GM10266 (cell line): ENCODE measurements at regions not wholly inside any gene's neighbourhood (a gene's known extent, or its start where the extent isn't known, plus 50 kb on each side); places are given as distances from the start of the nearest gene placed in this dataset.

Source experiments
- DNase-seq: peaks from one replicate; pipeline ENCODE4 v3.0.0; 2012; ENCODE audit errors: extremely low spot score
- CTCF ChIP-seq: IDR thresholded peaks from 2 replicates; pipeline ENCODE4 v1.5.1; 2012; ENCODE audit warnings: mild to moderate bottlenecking, low read depth; ENCODE audit not compliant: control insufficient read depth, insufficient read depth; ENCODE audit errors: missing control alignments

GRCh38 chr2:47315475-47315874 lies 53.6 kb upstream of the EPCAM start:
- TF ChIP-seq CTCF = no peak
- no peak for DNase-seq

GRCh38 chr2:47313728-47314127 lies 55.4 kb upstream of the EPCAM start:
- no peak for DNase-seq
- no peak for TF ChIP-seq CTCF

GRCh38 chr2:47313141-47313691 lies 55.9 kb upstream of the EPCAM start:
- peak; percentile 36 for TF ChIP-seq CTCF

GRCh38 chr2:47312491-47312850 lies 56.6 kb upstream of the EPCAM start:
- no peak for DNase-seq
- TF ChIP-seq CTCF = no peak

More at GRCh38 chr2:47313141-47313691, 55.9 kb upstream of the EPCAM start:
- DNase-seq = no peak

GRCh38 chr2:47311764-47312490 lies 57.2 kb upstream of the EPCAM start:
- TF ChIP-seq CTCF = no peak
- DNase-seq = no peak

GRCh38 chr2:47310801-47311560 lies 58.1 kb upstream of the EPCAM start:
- no peak for DNase-seq
- no peak for TF ChIP-seq CTCF
